ENCODE measurements at regions not wholly inside any gene's neighbourhood (a gene's known extent, or its start where the extent isn't known, plus 50 kb on each side); places are given as distances from the start of the nearest gene placed in this dataset.

DNA sequence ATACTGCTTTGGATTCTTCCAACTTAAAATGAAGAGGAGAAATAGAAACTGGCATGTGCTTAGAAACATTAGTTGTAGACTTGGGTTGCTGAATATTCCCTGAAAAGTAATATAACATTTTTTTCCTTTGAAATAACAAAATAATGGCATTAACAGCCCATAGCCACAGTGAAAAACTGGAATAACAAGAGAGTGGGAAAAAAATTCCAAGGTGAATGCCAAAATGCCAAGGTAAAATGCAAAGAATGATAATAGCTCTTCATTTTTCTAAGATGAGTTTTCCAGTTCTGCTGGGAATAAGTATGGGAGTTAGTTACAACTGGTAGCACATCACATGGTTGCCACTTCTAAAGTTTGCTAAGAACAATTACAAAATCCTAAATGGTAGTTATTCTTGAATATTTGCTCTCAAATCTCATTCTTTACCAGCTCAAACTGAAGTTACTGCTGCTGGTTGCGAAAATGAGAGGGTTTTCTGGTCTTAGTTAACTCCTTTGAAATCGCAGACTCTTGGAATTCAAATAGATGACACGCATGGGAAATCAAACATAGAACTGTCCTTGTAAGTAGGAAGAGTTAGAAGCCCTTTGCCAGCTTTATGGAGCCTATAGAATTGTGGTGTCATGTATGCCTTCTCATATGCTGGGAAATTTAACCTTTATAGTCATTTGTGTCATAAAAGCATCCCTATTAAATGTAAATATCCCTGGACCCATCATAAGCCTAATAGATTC, 165.0 kb upstream of the DCN start:
- Histone ChIP-seq H3K27ac (no peak overlapping the region), H3K27me3 (no peaks in the 10 kb centered on the region), H3K9me3 (no peaks in the 10 kb centered on the region), H3K4me1 (no peaks in the 10 kb centered on the region), H3K4me3 (no peak overlapping the region), H3K36me3 (no peaks in the 10 kb centered on the region)
- ATAC-seq = no peak
- intact Hi-C loops (cut with DNase I) = no loop called here
- TF ChIP-seq POLR2A (IDR thresholded peaks at IDR 0.05) (no peak), CTCF (IDR thresholded peaks at IDR 0.05) (no peak)
- 55% methylated on average over 3 of the region's 3 CpGs for WGBS (ENCODE audit: insufficient coverage, low coverage, low lambda C conversion rate, missing lambda C conversion rate)
- no peak for DNase-seq

GRCh38 chr12:91346827-91347226, 164.2 kb upstream of the DCN start:
- WGBS (ENCODE audit: insufficient coverage, low coverage, low lambda C conversion rate, missing lambda C conversion rate) = 67% methylated on average over 1 of the region's 1 CpG

GRCh38 chr12:91344408-91344807, 161.8 kb upstream of the DCN start:
- no peaks in the 10 kb centered on the region for H3K27me3 ChIP-seq
- H3K4me3 ChIP-seq = no peak overlapping the region
- intact Hi-C loops (cut with DNase I) = no loop called here
- TF ChIP-seq POLR2A (IDR thresholded peaks at IDR 0.05) (no peak), CTCF (IDR thresholded peaks at IDR 0.05) (no peak)
- H3K4me1 ChIP-seq = no peaks in the 10 kb centered on the region
- H3K27ac ChIP-seq = no peak overlapping the region
- no peak for ATAC-seq
- WGBS (ENCODE audit: insufficient coverage, low coverage, low lambda C conversion rate, missing lambda C conversion rate) = 82% methylated on average over 2 of the region's 2 CpGs
- H3K36me3 ChIP-seq = no peaks in the 10 kb centered on the region
- no peaks in the 10 kb centered on the region for H3K9me3 ChIP-seq
- DNase-seq = no peak

More at GRCh38 chr12:91346827-91347226, 164.2 kb upstream of the DCN start:
- no peaks in the 10 kb centered on the region for H3K4me1 ChIP-seq
- no peak for DNase-seq
- H3K27ac ChIP-seq = no peak overlapping the region
- H3K36me3 ChIP-seq = no peaks in the 10 kb centered on the region
- no peaks in the 10 kb centered on the region for H3K9me3 ChIP-seq
- intact Hi-C loops (cut with DNase I) = no loop called here
- no peaks in the 10 kb centered on the region for H3K27me3 ChIP-seq
- TF ChIP-seq CTCF (IDR thresholded peaks at IDR 0.05) (no peak), POLR2A (IDR thresholded peaks at IDR 0.05) (no peak)
- ATAC-seq = no peak
- no peak overlapping the region for H3K4me3 ChIP-seq

GRCh38 chr12:91343010-91343409, 160.4 kb upstream of the DCN start:
- intact Hi-C loops (cut with DNase I) = no loop called here
- TF ChIP-seq POLR2A (IDR thresholded peaks at IDR 0.05) (no peak), CTCF (IDR thresholded peaks at IDR 0.05) (no peak)
- Histone ChIP-seq H3K27me3 (no peaks in the 10 kb centered on the region), H3K4me1 (no peaks in the 10 kb centered on the region), H3K36me3 (no peaks in the 10 kb centered on the region), H3K27ac (no peak overlapping the region), H3K9me3 (no peaks in the 10 kb centered on the region), H3K4me3 (no peak overlapping the region)
- DNase-seq = no peak
- WGBS (ENCODE audit: insufficient coverage, low coverage, low lambda C conversion rate, missing lambda C conversion rate) = 74% methylated on average over 2 of the region's 2 CpGs
- ATAC-seq = no peak

Measured in right lobe of liver (tissue), 6 donors.